ENCODE measurements at regions not wholly inside any gene's neighbourhood (a gene's known extent, or its start where the extent isn't known, plus 50 kb on each side); places are given as distances from the start of the nearest gene placed in this dataset.

DNA sequence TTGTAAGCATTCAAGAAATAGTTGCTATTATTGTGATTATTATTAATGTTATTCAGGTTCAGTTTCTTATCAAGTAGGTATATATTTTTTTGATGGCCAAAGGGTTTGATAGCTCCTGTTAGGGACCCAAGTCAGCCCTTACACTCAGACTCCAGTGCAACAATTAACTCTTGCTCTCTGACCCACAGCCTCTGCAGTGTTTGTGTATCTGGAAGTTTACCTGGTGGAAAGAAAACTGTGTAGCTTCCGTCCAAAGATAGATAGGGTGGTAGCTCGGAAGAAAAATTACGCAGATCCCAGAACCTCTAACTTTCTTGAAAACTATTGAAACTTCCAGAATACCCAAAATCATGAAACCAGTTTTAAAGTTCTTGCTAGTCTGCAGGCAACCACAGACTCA, 58.6 kb upstream of the IGFBP2 start:
- FAIRE-seq (no peak), DNase-seq (ENCODE audit: low spot score in 2 of 2) (no peak)

DNA sequence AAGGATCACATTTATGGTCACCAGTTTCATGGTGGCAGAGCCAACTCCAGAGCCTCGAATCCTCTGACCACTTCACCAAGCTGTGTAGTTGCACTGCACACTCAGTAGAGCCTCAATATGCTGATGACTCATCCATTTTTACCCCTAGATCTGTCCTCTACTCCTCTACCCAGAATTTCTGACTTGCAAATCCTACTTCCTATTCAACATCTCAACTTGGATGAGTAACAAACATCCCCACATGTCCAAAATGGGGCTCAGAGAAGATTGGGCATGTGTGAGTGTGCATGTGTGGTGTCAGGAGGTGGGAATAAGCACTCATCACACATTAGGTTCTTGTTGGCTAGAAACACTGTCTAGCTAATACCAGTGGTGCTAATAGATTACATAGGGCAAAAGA, 57.8 kb upstream of the IGFBP2 start:
- FAIRE-seq (no peak), DNase-seq (ENCODE audit: low spot score in 2 of 2) (no peak)

DNA sequence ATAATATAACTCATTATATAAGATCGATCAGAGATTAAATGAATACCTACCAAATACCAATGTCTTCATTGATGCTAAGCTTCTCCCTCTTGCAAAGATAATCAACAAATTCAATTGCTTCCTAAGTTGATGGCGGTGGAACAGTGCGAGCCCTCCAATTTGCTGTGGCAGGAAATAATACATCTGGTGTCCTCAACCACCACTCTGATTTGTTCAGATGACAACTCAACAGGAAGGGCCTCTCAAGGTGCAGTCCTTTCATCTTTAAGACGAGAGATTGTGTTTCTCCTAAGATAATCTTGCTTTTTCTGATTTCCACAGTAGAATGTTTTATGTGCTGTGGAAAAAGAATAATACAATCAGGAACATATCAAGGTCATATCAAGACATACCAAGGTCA, 56.6 kb upstream of the IGFBP2 start:
- DNase-seq (ENCODE audit: low spot score in 2 of 2): no peak
- no peak for FAIRE-seq

DNA sequence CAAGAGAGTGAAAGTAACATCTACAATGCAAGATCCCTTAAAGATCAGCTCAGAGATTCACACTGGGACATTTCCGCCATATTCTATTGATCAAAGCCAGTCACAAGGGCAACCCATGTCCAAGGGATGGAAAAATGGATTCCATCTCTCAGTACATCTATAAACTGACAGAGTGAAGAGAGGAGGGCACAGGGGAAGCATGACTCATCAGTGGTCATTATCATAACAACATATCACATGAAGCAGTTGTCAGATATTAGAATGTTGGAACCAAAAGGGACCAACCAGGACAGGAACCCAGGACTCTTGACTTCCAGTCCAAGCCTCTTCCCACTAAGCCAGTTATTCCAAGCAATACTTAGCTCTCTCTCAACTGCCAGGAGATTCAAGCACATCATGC, 54.9 kb upstream of the IGFBP2 start:
- FAIRE-seq: no peak
- no peak for DNase-seq (ENCODE audit: low spot score in 2 of 2)

DNA sequence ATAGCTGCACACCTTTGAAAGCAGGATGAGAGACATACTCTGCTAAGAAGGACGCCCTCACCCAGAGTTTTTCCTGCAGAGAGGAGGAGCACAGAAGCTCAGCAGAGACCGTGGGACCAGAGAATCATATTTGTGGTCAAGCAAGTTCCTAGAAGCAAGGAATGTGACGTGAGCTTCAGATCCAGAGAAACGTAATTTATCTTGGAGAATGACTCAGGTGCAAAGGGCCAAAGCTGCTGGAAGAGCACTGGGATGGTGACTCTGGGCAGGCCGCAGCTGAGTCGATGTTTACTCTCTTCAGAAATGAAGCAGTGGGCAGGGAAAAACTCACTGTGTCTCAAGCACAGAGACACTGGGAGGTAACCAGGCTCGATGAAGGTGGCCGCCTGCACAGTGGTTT, 50.1 kb upstream of the IGFBP2 start:
- FAIRE-seq (no peak), DNase-seq (ENCODE audit: low spot score in 2 of 2) (no peak)
